ENCODE measurements at regions not wholly inside any gene's neighbourhood (a gene's known extent, or its start where the extent isn't known, plus 50 kb on each side); places are given as distances from the start of the nearest gene placed in this dataset.

DNA sequence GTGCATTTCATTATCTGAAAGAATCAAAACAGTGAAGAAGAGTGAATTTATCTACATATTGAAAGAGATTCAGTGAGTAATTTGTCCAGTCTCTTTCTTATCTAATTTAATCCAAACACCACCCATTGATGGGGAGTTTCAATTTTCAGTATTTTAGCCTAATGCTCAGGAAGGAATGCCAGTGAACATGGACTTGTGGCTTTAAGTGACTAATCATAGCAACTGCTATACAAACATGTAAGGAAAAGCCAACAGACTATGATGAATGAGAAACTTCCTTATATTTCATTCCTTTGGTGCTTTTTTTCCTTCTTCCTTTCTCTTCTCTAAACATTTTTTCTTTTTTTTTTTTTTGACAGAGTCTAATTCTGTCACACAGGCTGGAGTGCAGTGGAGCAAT is 885.8 kb downstream of the KCNJ2 start:
- TF ChIP-seq, protein P1, sequence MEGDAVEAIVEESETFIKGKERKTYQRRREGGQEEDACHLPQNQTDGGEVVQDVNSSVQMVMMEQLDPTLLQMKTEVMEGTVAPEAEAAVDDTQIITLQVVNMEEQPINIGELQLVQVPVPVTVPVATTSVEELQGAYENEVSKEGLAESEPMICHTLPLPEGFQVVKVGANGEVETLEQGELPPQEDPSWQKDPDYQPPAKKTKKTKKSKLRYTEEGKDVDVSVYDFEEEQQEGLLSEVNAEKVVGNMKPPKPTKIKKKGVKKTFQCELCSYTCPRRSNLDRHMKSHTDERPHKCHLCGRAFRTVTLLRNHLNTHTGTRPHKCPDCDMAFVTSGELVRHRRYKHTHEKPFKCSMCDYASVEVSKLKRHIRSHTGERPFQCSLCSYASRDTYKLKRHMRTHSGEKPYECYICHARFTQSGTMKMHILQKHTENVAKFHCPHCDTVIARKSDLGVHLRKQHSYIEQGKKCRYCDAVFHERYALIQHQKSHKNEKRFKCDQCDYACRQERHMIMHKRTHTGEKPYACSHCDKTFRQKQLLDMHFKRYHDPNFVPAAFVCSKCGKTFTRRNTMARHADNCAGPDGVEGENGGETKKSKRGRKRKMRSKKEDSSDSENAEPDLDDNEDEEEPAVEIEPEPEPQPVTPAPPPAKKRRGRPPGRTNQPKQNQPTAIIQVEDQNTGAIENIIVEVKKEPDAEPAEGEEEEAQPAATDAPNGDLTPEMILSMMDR (IDR thresholded peaks at IDR 0.05; ENCODE audit: unreplicated experiment): no peak
- CTCF ChIA-PET: interaction anchor here (0.6 kb wide), 1 partner anchor 64 kb away, joined by 6 read pairs; no protein-coding TSS in a partner anchor
- Mint-ChIP-seq H3K27me3 (ENCODE audit: unreplicated experiment) (no peaks in the 10 kb centered on the region), H3K4me1 (ENCODE audit: low read depth, unreplicated experiment) (no peaks in the 10 kb centered on the region), H3K27ac (ENCODE audit: unreplicated experiment) (no peak overlapping the region), H3K36me3 (ENCODE audit: insufficient read depth, unreplicated experiment) (no peaks in the 10 kb centered on the region), H3K4me3 (ENCODE audit: low read depth, unreplicated experiment) (no peak overlapping the region), H3K9me3 (ENCODE audit: low read depth, unreplicated experiment) (peaks cover 2% of the 10 kb centered on the region)
- no peak for DNase-seq
- no TSS peak for BruUV-seq (replicated peaks)
- intact Hi-C loops (cut with micrococcal nuclease; ENCODE audit: unreplicated experiment): no loop called here

DNA sequence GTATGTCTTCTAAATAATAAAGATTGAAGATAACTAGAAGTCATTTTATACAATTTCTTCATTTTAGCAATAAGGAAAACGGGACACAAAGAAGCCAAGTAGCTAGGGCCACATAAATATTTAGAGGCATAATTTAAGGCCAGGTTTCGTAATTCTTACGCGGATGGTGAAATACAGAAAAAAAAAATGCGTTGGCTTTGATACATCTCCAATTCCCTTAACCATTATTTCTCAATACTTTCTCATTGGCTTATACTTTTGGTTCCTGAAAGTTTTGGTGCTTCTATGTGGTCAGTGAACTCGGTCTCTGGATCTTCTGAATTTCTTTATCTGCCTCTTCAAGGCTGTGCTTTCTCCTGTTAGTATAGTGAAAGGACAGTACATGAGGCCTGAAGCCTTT is 888.1 kb downstream of the KCNJ2 start:
- BruUV-seq (replicated peaks): no TSS peak
- no peak for DNase-seq
- Mint-ChIP-seq H3K9me3 (ENCODE audit: low read depth, unreplicated experiment) (peaks cover 6% of the 10 kb centered on the region), H3K27ac (ENCODE audit: unreplicated experiment) (no peak overlapping the region), H3K36me3 (ENCODE audit: insufficient read depth, unreplicated experiment) (no peaks in the 10 kb centered on the region), H3K4me3 (ENCODE audit: low read depth, unreplicated experiment) (no peak overlapping the region), H3K4me1 (ENCODE audit: low read depth, unreplicated experiment) (no peaks in the 10 kb centered on the region), H3K27me3 (ENCODE audit: unreplicated experiment) (no peaks in the 10 kb centered on the region)
- TF ChIP-seq, protein P1 (IDR thresholded peaks at IDR 0.05; ENCODE audit: unreplicated experiment): no peak
- CTCF ChIA-PET: no interaction called here
- intact Hi-C loops (cut with micrococcal nuclease; ENCODE audit: unreplicated experiment): no loop called here

DNA sequence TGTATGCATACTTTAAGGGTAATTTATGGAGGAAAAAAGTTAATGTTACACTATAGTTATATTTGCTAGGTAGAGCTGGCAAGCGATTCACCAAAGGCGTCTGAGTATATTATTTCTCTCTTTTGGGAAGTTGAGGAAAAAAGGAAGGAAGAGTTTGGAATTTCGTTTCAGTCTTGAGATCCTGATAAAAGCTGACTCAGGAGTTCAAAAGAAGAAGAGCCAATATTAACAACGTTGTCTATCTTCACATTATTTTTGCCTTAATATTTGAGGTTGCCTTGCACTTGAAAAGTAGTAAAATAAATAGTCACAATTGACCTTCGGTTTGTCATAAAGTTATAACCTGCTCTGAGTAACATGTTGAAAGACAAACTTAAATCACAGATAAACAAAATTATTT is 888.6 kb downstream of the KCNJ2 start:
- H3K4me1 Mint-ChIP-seq (ENCODE audit: low read depth, unreplicated experiment): no peaks in the 10 kb centered on the region
- TF ChIP-seq, protein P1 (IDR thresholded peaks at IDR 0.05; ENCODE audit: unreplicated experiment): no peak
- DNase-seq: no peak
- no peak overlapping the region for H3K4me3 Mint-ChIP-seq (ENCODE audit: low read depth, unreplicated experiment)
- no peaks in the 10 kb centered on the region for H3K27me3 Mint-ChIP-seq (ENCODE audit: unreplicated experiment)
- H3K9me3 Mint-ChIP-seq (ENCODE audit: low read depth, unreplicated experiment): peaks cover 6% of the 10 kb centered on the region
- no TSS peak for BruUV-seq (replicated peaks)
- H3K27ac Mint-ChIP-seq (ENCODE audit: unreplicated experiment): no peak overlapping the region
- no peaks in the 10 kb centered on the region for H3K36me3 Mint-ChIP-seq (ENCODE audit: insufficient read depth, unreplicated experiment)
- intact Hi-C loops (cut with micrococcal nuclease; ENCODE audit: unreplicated experiment): no loop called here
- CTCF ChIA-PET: interaction anchor here (0.7 kb wide), 1 partner anchor 1546 kb away, joined by 6 read pairs; no protein-coding TSS in a partner anchor

DNA sequence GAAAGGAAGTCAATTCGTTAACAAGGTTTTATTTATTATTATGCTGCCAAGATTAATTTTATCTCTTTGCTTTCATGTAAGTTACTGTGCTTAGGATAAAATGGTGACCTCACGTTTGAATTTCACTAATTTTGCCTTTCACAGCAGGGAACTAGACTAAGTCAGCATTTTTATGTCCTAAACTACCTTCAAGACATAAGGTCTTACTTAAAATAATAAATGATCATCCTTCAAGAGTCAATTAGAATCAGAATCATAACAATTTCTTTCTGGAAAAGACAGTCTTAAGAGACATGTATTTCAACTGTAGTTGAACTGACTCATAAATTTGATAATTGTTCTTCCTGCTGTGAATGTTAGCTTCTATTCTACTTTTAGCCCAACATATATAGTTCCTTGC is 893.8 kb downstream of the KCNJ2 start:
- TF ChIP-seq, protein P1 (IDR thresholded peaks at IDR 0.05; ENCODE audit: unreplicated experiment): no peak
- intact Hi-C loops (cut with micrococcal nuclease; ENCODE audit: unreplicated experiment): no loop called here
- peaks cover 6% of the 10 kb centered on the region for H3K9me3 Mint-ChIP-seq (ENCODE audit: low read depth, unreplicated experiment)
- DNase-seq: no peak
- H3K4me3 Mint-ChIP-seq (ENCODE audit: low read depth, unreplicated experiment): no peak overlapping the region
- H3K27ac Mint-ChIP-seq (ENCODE audit: unreplicated experiment): no peak overlapping the region
- BruUV-seq (replicated peaks): no TSS peak
- H3K27me3 Mint-ChIP-seq (ENCODE audit: unreplicated experiment): no peaks in the 10 kb centered on the region
- CTCF ChIA-PET: no interaction called here
- no peaks in the 10 kb centered on the region for H3K4me1 Mint-ChIP-seq (ENCODE audit: low read depth, unreplicated experiment)
- H3K36me3 Mint-ChIP-seq (ENCODE audit: insufficient read depth, unreplicated experiment): no peaks in the 10 kb centered on the region
